Calu3 (cell line): ENCODE measurements at regions not wholly inside any gene's neighbourhood (a gene's known extent, or its start where the extent isn't known, plus 50 kb on each side); places are given as distances from the start of the nearest gene placed in this dataset.
"Not testable (repeated sequence)": the region's sequence is repeated elsewhere in the genome, so short reads cannot be mapped to it uniquely, and the experiment has no call there.

Source experiments
- BruUV-seq: library from RNA; stranded (reverse); fragments of 400-500 nt; replicated peaks from 2 replicates; lab custom pipeline; 2021; lab: Mats Ljungman, UMichigan
- CTCF ChIA-PET: fragments of 300-600 bp; sonication (Branson Sonifier 250); formaldehyde crosslinking; loops from one replicate; lab custom pipeline; 2022; ENCODE audit warnings: antibody characterized with exemption; lab: Charles Lee
- DNase-seq: peaks from one replicate; pipeline ENCODE4 v3.0.0; 2022
- H3K27ac Mint-ChIP-seq: one replicate; pipeline ENCODE4 v1.8.0; 2022; ENCODE audit warnings: mixed read lengths; ENCODE audit not compliant: unreplicated experiment
- H3K27me3 Mint-ChIP-seq: one replicate; pipeline ENCODE4 v1.8.0; 2022; ENCODE audit warnings: mixed read lengths; ENCODE audit not compliant: unreplicated experiment
- H3K36me3 Mint-ChIP-seq: one replicate; pipeline ENCODE4 v1.8.0; 2022; ENCODE audit warnings: mild to moderate bottlenecking, moderate library complexity, mixed read lengths; ENCODE audit not compliant: insufficient read depth, unreplicated experiment
- H3K4me1 Mint-ChIP-seq: one replicate; pipeline ENCODE4 v1.8.0; 2022; ENCODE audit warnings: mild to moderate bottlenecking, low read depth, mixed read lengths; ENCODE audit not compliant: unreplicated experiment
- H3K4me3 Mint-ChIP-seq: one replicate; pipeline ENCODE4 v1.8.0; 2022; ENCODE audit warnings: mild to moderate bottlenecking, low read depth, moderate library complexity, mixed read lengths; ENCODE audit not compliant: unreplicated experiment
- H3K9me3 Mint-ChIP-seq: one replicate; pipeline ENCODE4 v1.8.0; 2022; ENCODE audit warnings: low read depth, mixed read lengths; ENCODE audit not compliant: unreplicated experiment
- intact Hi-C: fragments of 100-400 bp; cut with micrococcal nuclease; formaldehyde crosslinking; loops from one replicate; pipeline ENCODE4 v1.10.0; 2022; ENCODE audit not compliant: unreplicated experiment
- TF ChIP-seq, protein P1 (sequence below): fragments of 200-600 bp; IDR thresholded peaks from one replicate; pipeline ENCODE4 v1.8.0; 2022; ENCODE audit warnings: antibody characterized with exemption; ENCODE audit not compliant: unreplicated experiment

DNA sequence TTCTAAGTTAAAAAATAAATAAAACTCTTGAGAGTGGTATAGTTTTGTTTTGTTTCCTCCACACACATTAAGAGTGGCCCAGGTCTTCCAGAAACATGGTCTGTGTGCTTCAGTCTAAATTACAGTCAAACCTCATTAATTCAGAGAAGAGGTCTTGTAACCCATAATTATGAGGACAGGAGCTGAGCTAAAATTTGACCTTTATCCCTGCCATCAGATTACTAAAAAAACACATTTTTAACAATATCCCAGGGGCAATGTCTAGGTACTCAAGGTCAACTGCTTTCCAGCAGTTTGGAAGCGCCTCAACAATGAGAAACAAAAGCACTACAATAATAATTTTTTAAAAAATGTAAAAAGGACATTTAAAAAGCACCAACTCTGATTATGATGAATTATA lies 184.1 kb upstream of the PFKP start:
- no peak for DNase-seq
- TF ChIP-seq, protein P1, sequence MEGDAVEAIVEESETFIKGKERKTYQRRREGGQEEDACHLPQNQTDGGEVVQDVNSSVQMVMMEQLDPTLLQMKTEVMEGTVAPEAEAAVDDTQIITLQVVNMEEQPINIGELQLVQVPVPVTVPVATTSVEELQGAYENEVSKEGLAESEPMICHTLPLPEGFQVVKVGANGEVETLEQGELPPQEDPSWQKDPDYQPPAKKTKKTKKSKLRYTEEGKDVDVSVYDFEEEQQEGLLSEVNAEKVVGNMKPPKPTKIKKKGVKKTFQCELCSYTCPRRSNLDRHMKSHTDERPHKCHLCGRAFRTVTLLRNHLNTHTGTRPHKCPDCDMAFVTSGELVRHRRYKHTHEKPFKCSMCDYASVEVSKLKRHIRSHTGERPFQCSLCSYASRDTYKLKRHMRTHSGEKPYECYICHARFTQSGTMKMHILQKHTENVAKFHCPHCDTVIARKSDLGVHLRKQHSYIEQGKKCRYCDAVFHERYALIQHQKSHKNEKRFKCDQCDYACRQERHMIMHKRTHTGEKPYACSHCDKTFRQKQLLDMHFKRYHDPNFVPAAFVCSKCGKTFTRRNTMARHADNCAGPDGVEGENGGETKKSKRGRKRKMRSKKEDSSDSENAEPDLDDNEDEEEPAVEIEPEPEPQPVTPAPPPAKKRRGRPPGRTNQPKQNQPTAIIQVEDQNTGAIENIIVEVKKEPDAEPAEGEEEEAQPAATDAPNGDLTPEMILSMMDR = no peak
- Mint-ChIP-seq H3K4me3 (no peak overlapping the region), H3K27me3 (peaks cover 62% of the 10 kb centered on the region), H3K4me1 (no peaks in the 10 kb centered on the region), H3K9me3 (no peaks in the 10 kb centered on the region), H3K27ac (no peak overlapping the region), H3K36me3 (no peaks in the 10 kb centered on the region)
- intact Hi-C loops = no loop called here
- CTCF ChIA-PET = no interaction called here
- no TSS peak for BruUV-seq

DNA sequence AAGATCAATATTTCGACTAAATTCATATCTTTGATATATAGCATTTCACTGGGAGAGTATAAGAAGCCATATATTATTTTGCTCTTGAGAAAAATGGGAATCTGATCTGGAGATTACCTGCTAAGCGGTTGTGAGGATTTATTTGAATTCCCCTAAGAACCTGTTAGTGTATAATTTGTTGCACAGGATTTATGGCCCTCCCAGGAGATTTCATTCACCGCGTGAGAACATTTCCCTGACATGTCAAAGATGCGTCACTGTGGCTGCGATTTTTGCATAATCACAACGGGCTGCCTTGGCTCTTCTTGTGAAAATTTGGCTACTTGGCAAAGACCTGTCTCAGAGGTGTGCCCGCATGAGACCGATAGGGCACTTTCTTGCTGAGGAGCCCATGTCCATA lies 184.7 kb upstream of the PFKP start:
- no peak overlapping the region for H3K27ac Mint-ChIP-seq
- no TSS peak for BruUV-seq
- CTCF ChIA-PET = no interaction called here
- H3K36me3 Mint-ChIP-seq = no peaks in the 10 kb centered on the region
- intact Hi-C loops = no loop called here
- no peaks in the 10 kb centered on the region for H3K9me3 Mint-ChIP-seq
- H3K4me3 Mint-ChIP-seq = no peak overlapping the region
- DNase-seq = no peak
- no peaks in the 10 kb centered on the region for H3K4me1 Mint-ChIP-seq
- H3K27me3 Mint-ChIP-seq = peaks cover 62% of the 10 kb centered on the region
- TF ChIP-seq, protein P1 = no peak

DNA sequence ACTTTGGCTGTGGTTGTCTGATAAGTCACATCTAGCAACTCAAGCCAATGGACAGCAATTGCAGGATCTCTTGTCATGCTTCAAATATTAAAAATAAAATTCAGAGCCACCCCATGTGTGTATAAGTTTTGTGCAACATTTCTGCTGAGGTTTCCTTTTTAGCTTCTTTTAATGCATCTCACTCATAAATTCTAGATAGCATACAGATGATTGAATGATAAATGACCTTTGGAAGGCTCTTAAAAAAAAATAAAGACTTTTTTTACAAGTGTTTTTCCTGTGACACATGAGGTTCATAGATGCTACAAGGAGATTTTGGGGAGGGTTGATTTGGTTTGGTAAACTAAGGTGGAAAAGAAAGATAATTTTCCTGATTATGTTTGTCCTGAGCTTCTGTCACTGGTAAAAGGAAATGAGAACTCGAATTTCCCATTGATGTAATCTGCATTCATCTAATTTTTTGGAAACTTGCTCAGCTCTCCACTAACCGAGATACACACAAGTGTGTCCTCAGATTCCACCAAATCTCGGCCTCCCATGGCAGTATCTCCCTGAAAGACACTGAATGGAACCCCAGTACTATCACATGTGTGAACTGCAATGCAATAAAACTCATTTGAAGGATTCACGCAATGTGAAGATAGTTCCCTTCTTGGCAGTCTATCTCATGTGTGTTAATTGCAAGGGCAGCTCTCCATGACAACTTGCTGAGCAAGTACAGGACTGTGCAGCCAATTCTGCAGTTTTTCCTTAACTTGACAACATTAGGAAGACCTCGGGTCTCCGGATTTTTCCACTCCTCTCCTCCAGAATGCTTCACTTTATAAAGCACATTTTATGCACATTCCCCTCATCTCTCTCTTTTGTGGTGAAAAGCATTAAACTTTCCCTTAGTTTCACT lies 185.4 kb upstream of the PFKP start:
- no peaks in the 10 kb centered on the region for H3K36me3 Mint-ChIP-seq
- CTCF ChIA-PET = interaction anchor here (0.5 to 0.6 kb wide), 2 partner anchors 190 to 1260 kb away, joined by 3 to 6 read pairs; no protein-coding TSS in a partner anchor
- intact Hi-C loops = no loop called here
- no peak overlapping the region for H3K4me3 Mint-ChIP-seq
- TF ChIP-seq, protein P1 = no peak
- no TSS peak for BruUV-seq
- H3K4me1 Mint-ChIP-seq = no peaks in the 10 kb centered on the region
- no peak for DNase-seq
- H3K27ac Mint-ChIP-seq = no peak overlapping the region
- H3K9me3 Mint-ChIP-seq = no peaks in the 10 kb centered on the region
- H3K27me3 Mint-ChIP-seq = peaks cover 57% of the 10 kb centered on the region

DNA sequence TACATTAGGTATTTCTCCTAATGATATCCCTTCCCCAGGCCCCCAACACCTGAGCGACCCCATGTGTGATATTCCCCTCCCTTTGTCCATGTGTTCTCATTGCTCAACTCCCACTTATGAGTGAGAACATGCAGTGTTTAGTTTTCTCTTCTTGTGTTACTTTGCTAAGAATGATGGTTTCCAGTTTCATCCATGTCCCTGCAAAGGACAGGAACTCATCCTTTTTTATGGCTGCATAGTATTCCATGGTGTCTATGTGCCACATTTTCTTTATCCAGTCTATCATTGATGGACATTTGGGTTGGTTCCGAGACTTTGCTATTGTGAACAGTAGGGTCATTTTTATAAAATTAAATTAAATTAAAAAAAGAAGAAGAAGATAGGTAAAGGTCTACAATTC lies 187.3 kb upstream of the PFKP start:
- H3K36me3 Mint-ChIP-seq, DNase-seq, H3K9me3 Mint-ChIP-seq, BruUV-seq, H3K4me1 Mint-ChIP-seq, H3K4me3 Mint-ChIP-seq, CTCF ChIA-PET, H3K27ac Mint-ChIP-seq, intact Hi-C loops: not testable (repeated sequence)
- H3K27me3 Mint-ChIP-seq = peaks cover 38% of the 10 kb centered on the region

DNA sequence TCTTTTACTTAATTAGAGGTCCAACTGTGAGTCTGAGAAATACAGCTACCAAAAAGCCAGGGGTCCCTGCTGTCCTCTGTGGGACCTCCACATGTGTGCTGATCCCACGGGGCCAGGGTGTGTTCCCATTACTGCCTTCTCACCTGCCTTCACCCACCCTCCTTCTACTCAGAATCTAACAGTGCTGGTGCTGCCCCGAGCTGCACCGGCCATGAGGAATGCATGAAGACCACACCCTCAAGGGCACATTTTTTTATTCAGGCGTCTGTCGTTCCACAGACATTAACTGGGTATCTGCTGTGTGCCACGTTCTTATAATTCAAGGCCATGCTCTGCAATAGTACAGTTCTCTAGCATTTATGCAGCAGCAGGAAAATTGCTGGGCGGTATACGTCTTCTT lies 188.5 kb upstream of the PFKP start:
- no peaks in the 10 kb centered on the region for H3K4me1 Mint-ChIP-seq
- no peak overlapping the region for H3K27ac Mint-ChIP-seq
- peaks cover 37% of the 10 kb centered on the region for H3K27me3 Mint-ChIP-seq
- no peak for DNase-seq
- CTCF ChIA-PET = no interaction called here
- BruUV-seq = no TSS peak
- H3K9me3 Mint-ChIP-seq = no peaks in the 10 kb centered on the region
- intact Hi-C loops = no loop called here
- no peaks in the 10 kb centered on the region for H3K36me3 Mint-ChIP-seq
- no peak overlapping the region for H3K4me3 Mint-ChIP-seq
- TF ChIP-seq, protein P1 = no peak
